ENCODE measurements at regions not wholly inside any gene's neighbourhood (a gene's known extent, or its start where the extent isn't known, plus 50 kb on each side); places are given as distances from the start of the nearest gene placed in this dataset.

DNA sequence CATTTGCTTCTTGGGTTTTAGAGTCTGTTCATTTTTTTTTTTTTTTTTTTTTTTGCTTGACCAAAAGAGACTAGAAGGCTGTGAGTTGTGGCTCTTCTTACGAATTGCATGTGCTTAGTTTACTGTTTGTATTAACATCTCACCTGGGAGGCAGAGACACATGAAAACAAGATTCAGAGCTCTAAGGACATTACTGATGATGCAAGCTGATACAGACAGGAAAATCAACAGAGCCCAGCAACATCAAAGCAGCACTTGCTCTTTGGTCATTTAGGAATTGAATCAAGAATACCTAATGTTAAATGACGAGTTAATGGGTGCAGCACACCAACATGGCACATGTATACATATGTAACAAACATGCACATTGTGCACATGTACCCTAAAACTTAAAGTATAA lies 55.7 kb upstream of the HS3ST5 start:
- Histone ChIP-seq H3K36me3 (no peaks in the 10 kb centered on the region), H3K4me1 (peaks cover 2% of the 10 kb centered on the region; the same call in 1 of the 2 replicates), H3K27me3 (no peaks in the 10 kb centered on the region), H3K9me3 (no peaks in the 10 kb centered on the region), H3K4me3 (ENCODE audit: low read depth, low read length) (no peak overlapping the region)
- no peak for DNase-seq
- TF ChIP-seq CTCF (IDR thresholded peaks at IDR 0.05; ENCODE audit: low read depth, low read length), result no peak
